Muscle of back (tissue), 3 donors: ENCODE measurements at regions not wholly inside any gene's neighbourhood (a gene's known extent, or its start where the extent isn't known, plus 50 kb on each side); places are given as distances from the start of the nearest gene placed in this dataset.
A peak's percentile ranks its signal among the peaks of the same experiment; 100 is the strongest.
"Not testable (repeated sequence)": the region's sequence is repeated elsewhere in the genome, so short reads cannot be mapped to it uniquely, and the experiment has no call there.

ENCODE experiments used
- DNase-seq, 3 donors: peaks; one replicate each; pipeline versions ENCODE4 v3.0.0 to v3.0.0-alpha.2; 2013

GRCh38 chr5:148880197-148880596, 53.8 kb downstream of the ADRB2 start:
- DNase-seq: no peak

GRCh38 chr5:148880696-148881095, 54.3 kb downstream of the ADRB2 start:
- no peak for DNase-seq

- no peak for DNase-seq
Observed at GRCh38 chr5:148882332-148882731, 55.9 kb downstream of the ADRB2 start.

- no peak for DNase-seq
Observed at GRCh38 chr5:148884339-148885020, 58.1 kb downstream of the ADRB2 start.

- no peak for DNase-seq
Observed at GRCh38 chr5:148887123-148887881, 60.9 kb downstream of the ADRB2 start.

DNA sequence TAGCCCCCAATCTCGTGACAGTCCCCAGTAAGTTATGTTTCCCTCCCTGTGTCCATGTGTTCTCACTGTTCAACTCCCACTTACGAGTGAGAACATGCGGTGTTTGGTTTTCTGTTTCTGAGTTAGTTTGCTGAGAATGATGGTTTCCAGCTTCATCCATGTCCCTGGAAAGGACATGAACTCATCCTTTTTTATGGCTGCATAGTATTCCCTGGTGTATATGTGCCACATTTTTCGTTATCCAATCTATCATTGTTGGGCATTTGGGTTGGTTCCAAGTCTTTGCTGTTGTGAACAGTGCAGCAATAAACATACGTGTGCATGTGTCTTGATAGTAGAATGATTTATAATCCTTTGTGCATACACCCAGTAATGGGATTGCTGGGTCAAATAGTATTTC, 63.5 kb downstream of the ADRB2 start:
- not testable (repeated sequence) for DNase-seq

GRCh38 chr5:148895441-148895840, 69.0 kb downstream of the ADRB2 start:
- DNase-seq: not testable (repeated sequence)

GRCh38 chr5:148897842-148898241, 71.4 kb downstream of the ADRB2 start:
- DNase-seq: no peak

DNA sequence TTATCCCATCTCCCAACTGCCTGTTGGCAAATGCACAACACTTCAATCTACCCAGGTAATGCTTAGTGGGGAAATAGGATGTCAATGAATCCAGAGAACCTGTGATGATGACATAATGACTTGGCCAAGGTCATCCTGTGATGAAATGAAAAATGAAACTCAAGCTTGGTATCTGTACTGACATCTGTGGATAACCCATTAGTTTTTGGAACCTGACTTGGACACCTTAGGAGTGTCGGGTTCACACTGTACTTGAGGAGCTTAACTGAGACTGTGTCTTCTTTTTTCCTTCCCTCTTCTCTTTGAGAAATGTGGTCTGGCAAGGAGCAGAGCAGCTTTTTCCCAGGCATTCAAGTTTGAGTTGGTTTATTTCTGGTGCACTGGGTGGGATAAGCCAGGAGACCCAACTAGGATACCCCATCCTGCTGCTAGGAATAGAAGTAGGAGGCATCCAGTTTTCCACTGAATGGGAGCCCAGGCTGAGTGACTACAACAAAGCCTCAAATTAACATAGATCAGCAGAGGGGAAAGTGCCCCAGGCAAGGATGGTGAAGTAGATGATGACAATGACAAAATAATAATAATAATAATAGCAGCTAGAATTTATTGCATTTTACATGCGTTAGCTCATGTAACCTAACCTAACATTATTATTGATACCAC, 72.1 kb downstream of the ADRB2 start:
- DNase-seq: no peak

DNA sequence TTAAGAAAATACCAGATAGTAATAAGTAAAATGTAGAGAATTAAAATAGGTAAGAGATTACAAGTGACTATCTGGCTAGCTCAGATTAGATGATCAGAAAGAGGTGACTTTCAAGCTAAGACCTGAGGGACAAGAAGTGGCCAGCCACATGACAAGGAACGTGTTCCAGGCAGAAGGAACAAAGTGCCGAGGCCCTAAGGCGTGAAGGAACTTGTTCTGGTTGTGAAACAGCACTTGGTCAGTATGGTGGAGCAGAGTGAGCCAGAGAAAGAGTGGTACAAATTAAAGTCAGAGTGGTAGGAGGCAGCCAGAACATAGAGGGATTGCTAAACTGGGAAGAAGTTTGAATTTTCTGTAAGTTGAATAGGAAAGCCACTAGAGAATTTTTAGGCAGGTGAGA, 73.6 kb downstream of the ADRB2 start:
- no peak for DNase-seq

DNA sequence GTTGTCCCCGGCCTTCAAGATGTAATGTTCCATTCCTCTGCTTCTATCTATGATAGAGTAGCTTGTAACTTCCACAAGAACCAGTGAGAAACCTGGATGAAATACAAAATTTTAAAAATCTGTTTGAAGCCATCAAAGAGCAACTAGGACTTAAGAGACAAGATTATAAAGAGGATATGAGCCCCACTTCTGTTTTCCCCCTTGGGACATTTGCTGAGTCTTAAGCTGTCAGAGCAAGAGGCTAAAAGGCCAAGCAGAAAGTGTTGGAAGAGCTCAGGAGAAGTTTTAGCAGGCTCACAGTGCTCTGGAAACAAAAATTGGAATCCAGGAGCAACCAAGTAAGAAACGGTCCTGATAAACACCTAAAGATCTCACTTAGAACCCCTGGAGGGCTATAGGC, 76.1 kb downstream of the ADRB2 start:
- DNase-seq: peak in 1 of 3 donors; percentile 6

DNA sequence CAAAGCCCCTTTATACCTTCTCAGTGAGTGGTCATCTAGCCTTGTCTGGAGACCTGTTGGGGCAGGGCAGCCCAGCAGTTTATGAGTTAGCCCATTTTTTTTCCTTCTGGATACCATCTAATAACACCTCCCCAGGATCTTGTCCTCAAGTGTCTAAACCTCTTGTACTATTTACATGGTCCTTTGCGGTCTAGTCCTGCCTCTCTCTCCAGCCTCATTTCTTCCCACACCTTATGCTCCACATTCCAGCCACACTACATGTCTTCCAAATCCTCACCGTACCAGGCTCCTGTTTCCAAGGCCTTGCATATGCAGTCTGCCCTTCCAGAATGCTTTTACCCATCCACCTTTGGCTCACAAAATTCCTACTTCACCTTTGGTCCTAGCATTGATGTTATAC, 77.2 kb downstream of the ADRB2 start:
- no peak for DNase-seq

- peak in 1 of 3 donors; percentile 18 for DNase-seq
Observed at GRCh38 chr5:148904440-148904839, 78.0 kb downstream of the ADRB2 start.

DNA sequence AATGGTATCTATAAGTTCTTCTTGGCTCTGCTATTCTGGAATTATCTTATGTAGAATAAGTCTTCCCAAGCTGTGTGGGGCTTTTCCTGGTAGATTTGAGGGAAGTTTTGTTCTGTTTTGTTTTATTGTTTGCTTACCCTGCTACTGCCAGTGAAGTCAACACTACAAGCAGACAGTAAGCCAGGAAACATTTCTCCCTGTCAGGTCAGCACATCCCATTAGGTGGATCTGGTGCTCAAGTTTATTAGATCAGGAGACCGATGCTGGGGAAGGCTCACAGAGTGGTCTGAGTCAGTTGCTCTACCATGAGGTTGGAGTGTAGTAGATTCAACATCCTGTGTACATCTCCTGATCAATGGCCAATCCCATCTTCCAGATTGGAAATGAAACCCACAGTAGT, 79.1 kb downstream of the ADRB2 start:
- no peak for DNase-seq

DNA sequence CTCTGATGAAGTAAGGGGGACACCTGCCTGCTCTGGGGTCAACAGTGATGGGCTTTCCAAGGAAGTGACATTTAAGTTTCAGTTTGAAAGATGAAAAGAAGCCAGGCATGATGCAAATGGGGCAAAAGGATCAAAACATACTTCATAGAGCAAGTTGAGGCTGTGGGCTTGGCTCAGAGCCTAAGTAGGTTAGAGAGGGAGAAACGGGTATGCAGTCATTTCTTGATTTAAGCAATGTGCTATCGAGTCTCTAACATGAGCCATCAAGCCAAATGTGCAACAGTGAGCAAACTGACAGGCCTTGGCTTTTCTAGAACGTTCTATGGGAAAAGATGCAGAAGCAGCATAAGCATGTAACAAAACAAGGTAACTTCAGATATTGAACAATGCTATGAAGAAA, 80.6 kb downstream of the ADRB2 start:
- DNase-seq: no peak

- DNase-seq: peak in 1 of 3 donors; percentile 16
Observed at GRCh38 chr5:148909040-148909439, 82.6 kb downstream of the ADRB2 start.

DNA sequence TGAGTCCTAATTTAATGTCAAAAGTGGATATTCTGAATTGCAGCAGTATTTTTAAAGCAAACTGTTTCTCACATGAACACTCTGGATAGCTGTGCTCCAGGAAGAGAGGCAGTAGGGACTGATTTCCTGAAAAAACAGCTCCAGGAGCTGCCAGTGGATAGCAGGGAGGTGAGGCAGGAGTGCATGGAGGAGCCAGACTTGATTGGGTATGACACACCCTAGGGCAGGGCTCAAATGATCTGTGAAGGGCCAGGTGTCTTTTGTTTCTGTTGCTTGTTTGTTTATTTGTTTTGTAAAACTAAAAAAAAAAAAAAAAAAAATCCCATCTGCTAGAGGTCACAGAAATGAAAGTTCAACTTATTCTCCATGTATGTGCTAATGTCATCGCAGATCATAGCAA, 83.4 kb downstream of the ADRB2 start:
- no peak for DNase-seq

GRCh38 chr5:148910216-148910615, 83.8 kb downstream of the ADRB2 start:
- no peak for DNase-seq

DNA sequence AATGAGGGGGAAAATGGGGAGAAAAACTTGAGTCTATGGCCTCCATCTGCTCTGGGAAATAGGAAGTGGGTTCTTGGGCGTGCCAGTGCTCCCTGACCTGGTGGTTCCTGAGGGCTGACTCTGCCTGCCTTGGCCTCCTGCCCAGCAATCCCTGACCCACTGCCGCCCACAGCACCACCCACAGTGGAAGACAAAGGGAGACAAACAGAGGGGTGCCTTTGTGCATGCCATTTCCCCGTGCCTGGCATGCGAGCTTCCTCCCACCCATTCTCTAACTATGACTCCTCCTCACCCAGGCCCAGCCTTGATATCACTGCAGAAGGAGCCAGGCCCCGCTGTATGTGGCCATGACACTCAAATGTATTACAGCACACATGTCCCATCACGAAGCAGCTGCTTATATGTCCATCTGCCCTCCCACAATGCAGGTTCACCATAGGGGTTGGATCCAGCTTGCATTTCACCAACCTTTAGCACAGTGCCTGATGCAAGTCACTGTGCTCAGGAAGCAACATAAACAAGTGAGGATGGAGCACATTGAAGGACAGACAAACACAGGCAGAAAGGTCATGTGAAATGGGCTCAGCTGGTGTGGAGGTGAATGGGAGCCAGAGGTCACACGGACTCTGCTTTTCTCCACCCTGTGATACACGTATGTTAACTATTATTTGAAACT, 84.4 kb downstream of the ADRB2 start:
- DNase-seq: no peak

DNA sequence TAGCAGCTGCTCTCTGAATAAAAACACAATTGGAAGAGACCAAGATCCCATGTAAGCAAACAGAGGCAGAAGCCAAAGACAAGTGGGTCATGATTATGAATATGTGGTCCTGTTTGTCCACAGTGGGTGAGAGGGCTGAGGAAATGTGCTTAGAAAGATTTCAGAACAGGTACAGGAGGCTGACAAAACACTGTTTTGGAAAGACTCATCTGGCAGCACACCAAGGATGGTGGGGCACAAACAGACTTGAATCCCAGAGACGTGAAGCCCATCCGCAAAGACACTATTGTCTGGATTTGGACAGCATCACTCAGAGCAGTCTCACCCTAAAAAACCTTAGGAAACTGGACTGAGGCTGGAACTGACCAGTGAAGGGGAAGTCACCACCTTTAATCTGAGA, 85.0 kb downstream of the ADRB2 start:
- no peak for DNase-seq

- no peak for DNase-seq
Observed at GRCh38 chr5:148912146-148912545, 85.7 kb downstream of the ADRB2 start.

DNA sequence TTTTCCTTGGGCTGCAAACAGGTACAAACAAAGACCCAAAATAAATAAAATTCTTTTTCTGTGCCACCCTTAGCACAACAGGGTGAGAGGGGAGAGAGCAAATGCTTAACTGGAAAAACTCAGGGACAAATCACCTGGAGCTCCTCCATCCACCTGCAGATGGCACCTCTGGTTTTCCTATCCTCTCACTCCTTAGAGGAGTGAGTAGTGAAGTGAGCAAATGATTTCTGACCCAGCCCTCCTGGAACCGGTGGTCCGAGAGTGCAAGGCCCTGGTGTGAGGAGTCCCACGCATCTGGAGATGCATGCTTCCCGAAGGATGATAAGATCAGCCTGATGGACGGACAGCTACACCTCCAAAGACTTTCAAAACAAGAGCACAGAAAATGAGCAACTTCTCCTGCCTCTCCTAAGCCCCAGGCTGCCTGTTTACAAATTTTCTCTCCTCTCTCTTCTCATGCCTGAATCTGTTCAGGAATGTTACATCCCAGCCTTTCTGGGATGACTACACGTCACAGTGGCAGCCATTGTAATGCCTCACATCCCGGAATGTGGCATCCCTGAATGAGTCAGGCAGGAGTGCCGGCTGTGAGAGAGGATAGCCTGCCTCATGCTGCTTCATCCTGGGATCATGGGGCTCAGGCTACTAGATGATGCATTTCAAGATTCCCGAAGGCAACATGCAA, 86.4 kb downstream of the ADRB2 start:
- peak in 1 of 3 donors; percentile 93 for DNase-seq
